HG03025 (cell line): ENCODE measurements at regions not wholly inside any gene's neighbourhood (a gene's known extent, or its start where the extent isn't known, plus 50 kb on each side); places are given as distances from the start of the nearest gene placed in this dataset.
"Not testable (repeated sequence)": the region's sequence is repeated elsewhere in the genome, so short reads cannot be mapped to it uniquely, and the experiment has no call there.

Experiments used
- ATAC-seq: cut with Tn5 transposase; IDR thresholded peaks from one replicate; pipeline ENCODE4 v1.9.1; 2021; ENCODE audit warnings: mild to moderate bottlenecking, moderate library complexity; ENCODE audit not compliant: unreplicated experiment, low FRiP score

DNA sequence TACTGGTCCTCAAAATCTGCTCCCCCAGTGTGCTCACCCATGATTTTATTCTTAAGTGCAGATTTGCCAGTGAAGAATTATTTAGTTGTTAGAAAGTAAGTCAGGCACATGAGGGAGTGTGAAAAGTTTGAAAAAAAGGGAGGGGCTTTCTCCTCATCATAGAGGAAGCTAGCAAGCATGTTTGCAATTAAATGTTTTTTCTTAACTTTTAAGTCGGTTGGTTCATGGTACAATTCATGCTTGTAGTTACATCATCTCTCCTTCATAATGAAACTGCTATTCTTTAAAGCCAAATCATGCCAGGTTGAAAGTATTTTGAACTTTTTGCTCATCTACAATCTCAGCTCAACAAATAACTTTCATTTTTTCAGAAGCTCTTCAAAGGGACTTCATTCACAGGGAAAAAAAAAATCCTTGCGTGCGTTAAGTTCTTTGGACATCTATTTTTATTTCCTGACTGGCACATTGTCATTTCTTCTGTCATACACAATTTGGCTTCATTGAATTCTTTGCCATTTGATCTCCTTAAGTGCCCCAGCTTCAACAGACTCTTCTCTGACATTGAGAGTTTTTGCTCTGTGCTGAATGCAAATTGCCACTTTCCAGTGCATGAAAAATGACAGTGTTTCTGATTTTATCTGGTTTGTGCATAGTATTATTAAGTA lies 456.9 kb downstream of the TMEM232 start:
- no peak for ATAC-seq

GRCh38 chr5:110275878-110276277 lies 450.6 kb downstream of the TMEM232 start:
- no peak for ATAC-seq

GRCh38 chr5:110278449-110278848 lies 448.0 kb downstream of the TMEM232 start:
- ATAC-seq, result not testable (repeated sequence)

DNA sequence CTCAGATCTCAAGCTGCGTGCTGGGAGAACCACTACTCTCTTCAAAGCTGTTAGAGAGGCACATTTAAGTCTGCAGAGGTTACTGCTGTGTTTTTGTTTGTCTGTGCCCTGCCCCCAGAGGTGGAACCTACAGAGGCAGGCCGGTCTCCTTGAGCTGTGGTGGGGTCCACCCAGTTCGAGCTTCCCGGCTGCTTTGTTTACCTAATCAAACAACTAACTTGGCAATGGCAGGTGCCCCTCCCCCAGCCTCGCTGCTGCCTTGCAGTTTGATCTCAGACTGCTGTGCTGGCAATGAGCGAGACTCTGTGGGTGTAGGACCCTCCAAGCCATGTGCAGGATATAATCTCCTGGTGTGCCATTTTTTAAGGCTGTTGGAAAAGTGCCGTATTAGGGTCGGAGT lies 442.4 kb downstream of the TMEM232 start:
- not testable (repeated sequence) for ATAC-seq

GRCh38 chr5:110288766-110289511 lies 437.5 kb downstream of the TMEM232 start:
- no peak for ATAC-seq

GRCh38 chr5:110289512-110289810 lies 437.0 kb downstream of the TMEM232 start:
- no peak for ATAC-seq

DNA sequence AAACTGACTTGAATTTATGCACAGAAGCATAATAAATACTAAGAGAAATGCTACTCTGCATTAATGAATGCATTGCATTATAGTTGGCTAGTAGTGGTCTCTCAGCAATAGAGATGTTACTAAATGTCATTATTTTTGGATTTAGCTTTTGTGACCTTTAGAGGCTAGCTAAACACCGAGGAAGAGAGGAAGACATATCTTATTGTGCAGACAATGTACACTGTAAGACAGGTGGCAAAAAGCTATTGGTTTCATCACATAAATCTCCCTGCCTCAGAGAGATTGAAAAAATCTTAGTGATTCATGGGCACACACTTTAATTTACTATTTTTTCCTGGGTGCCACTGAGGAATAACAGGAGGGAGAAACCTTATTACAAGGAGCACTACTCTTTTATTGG lies 435.9 kb downstream of the TMEM232 start:
- no peak for ATAC-seq

GRCh38 chr5:110294281-110294680 lies 432.2 kb downstream of the TMEM232 start:
- no peak for ATAC-seq

GRCh38 chr5:110297152-110297670 lies 429.3 kb downstream of the TMEM232 start:
- no peak for ATAC-seq

DNA sequence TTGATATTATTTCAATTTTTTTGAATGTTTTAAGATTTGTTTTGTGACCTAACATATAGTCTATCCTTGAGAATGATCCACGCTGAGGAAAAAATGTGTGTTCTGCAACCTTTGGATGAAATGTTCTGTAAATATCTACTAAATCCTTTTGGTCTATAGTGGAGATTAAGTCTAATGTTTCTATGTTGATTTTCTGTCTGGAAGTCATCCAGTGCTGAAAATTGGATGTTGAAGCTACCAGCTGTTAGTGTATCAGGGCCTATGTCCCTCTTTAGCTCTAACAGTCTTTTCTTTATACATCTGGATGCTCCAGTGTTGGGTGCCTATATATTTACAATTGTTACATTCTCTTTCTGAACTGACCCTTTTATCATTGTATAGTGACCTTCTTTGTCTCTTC lies 422.3 kb downstream of the TMEM232 start:
- ATAC-seq, result no peak

DNA sequence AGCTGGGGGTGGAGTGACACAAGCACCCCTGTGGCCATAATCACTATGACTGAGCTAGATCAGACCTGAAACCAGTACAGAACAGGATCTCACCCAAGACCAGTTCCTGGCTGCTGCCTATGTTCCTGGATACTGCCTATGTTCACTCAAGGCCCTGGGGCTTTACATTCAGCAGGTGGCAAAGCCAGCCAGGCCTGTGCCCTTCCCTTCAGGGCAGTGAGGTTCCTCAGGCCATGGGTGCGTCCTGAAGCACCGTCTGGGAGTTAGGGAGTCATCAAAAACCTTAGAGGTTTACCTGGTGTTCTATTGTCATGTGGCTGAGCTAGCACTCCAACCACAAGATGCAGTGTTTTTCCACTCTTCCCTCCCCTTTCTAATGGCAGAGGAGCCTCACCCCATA lies 419.8 kb downstream of the TMEM232 start:
- no peak for ATAC-seq

- ATAC-seq, result no peak
Observed at GRCh38 chr5:110309222-110309621, 417.2 kb downstream of the TMEM232 start.

DNA sequence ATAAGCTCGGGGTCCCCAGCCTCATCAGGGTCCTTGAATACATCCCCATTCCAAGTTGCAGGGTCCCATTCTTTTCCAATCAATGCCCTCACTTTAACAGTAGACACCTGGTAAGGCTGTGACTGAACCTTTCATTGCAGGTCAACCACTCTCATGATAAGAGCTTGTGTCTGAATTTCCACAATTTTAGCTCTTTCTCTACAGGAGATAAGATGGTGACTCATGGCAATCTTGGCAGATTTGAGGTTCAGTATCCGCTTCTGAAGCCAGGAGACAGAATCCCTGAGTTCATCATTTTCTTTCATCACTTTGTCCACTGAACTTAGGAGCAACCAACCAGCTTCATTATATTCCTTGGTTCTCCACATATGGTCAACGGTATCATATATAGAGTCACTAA lies 409.9 kb downstream of the TMEM232 start:
- ATAC-seq, result not testable (repeated sequence)

- ATAC-seq, result no peak
Observed at GRCh38 chr5:110321117-110321516, 405.4 kb downstream of the TMEM232 start.

DNA sequence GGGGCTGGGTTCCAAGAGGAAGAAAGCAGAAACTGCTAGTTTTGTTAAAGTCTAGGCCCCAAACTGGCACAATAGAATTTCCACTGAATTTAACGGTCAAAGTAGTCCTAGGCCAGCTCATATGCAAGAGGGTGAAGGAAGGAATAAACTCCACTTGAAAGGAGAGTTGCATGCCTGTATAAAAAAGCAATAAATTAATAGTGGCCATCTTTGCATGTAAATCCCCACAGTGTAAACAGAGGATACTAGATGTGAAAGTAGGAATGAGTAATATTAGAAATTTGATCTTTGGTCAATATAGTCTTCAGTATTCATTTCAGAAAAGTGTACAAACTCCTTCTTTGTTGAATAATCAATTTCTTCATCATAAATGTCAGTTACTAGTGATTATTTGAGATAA lies 403.1 kb downstream of the TMEM232 start:
- no peak for ATAC-seq

DNA sequence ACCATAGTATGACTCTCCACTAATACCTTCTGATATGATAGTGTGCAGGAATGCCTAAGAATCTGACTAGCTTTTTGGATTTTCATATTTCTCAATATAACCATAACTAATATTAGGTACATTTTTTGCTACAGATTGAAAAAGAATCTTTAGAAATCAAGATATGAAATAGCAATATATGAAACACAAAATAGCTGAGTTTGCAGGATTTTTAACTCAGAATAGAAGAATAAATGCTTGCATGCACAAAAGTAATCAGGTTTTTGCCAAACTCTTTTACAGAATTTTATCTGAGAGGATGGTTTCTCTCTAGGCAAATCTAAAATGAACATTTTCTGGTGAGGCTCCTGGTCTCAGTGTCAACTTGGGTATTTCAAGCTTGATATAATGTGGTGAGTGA lies 402.6 kb downstream of the TMEM232 start:
- no peak for ATAC-seq

- ATAC-seq, result no peak
Observed at GRCh38 chr5:110324876-110325275, 401.6 kb downstream of the TMEM232 start.

DNA sequence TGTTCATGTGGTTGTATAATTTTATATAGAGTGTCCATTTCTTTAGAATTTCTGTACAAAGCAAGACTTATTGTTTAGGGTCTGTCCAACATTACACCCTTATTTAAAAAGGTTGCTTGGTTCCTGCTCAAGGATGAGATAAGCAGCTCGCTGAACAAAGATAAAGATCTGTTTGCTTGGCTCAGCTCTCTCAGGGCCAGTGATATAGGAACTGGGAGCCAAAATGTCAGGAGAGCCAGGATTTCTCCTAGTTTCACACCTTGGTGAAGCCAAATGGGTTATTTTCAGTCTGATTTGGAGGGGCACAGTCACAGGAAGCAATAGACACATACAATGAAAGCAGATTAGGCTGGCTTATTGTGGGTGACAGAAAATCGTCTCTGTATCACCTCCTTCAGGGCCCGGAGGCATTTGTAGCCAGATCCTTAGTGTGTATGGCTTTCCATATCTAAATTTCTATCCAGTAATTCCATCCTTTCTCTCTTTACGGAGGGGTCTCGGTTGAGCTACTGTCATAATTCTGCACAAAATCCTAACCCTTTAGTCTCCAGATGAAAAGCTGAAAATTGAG lies 396.4 kb downstream of the TMEM232 start:
- ATAC-seq, result no peak

DNA sequence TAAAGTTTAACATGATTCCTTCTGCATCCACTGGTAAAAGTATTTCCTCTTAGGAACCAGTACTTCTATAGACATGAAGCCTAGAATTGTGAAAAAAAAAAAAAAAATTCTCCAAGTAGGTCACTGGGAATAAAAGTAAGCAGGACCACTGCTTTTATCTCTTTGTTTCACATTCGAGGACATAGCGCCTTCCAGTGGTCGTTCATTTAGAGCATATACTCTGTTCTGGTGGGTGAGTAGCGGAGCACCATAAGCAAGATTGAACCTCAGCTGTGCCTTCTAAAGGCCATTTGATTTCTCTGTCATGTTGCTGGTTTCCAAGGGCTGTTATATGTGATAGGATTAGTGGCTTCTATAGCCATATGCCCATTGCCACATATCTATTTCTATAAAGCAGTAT lies 393.1 kb downstream of the TMEM232 start:
- no peak for ATAC-seq

DNA sequence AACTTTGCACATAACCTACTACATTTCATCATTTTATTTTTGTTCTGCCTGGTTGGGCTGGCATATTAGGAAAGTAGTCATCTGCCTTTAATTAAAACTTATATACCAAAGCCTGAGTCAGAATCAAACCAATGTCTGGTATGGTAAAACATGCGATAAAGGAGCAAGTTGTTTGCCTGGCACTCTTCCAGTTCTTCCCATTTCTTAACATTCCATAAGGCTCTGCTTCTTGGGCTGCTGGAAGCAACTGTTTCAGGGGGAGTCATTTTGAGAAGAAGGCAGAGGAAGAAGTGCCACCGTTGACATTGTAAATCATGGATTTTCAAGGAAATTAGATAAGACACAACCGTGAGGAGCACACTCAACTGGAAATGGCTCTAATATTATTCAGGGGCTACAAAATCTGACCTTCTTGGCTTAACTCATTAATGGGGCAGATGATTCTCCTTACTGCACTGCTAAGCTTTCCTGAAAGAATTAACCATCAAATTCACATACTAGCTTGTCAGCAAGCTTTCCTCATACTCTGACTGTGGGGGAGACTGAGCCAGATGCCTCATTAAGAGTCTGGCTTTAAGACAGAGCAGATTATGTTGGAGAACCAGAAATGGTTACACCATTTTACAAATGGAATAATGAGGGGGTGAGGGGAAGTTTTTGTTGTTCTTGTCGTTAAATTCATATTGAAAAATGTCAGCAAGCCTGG lies 391.0 kb downstream of the TMEM232 start:
- no peak for ATAC-seq
